NOMO-1 (cell line): ENCODE measurements at regions not wholly inside any gene's neighbourhood (a gene's known extent, or its start where the extent isn't known, plus 50 kb on each side); places are given as distances from the start of the nearest gene placed in this dataset.

Experiments
- DNase-seq, 2 experiments: peaks; one replicate each; lab custom pipeline; 2025; ENCODE audit not compliant: unreplicated experiment in 2 of 2; lab: John Stamatoyannopoulos, UW

DNA sequence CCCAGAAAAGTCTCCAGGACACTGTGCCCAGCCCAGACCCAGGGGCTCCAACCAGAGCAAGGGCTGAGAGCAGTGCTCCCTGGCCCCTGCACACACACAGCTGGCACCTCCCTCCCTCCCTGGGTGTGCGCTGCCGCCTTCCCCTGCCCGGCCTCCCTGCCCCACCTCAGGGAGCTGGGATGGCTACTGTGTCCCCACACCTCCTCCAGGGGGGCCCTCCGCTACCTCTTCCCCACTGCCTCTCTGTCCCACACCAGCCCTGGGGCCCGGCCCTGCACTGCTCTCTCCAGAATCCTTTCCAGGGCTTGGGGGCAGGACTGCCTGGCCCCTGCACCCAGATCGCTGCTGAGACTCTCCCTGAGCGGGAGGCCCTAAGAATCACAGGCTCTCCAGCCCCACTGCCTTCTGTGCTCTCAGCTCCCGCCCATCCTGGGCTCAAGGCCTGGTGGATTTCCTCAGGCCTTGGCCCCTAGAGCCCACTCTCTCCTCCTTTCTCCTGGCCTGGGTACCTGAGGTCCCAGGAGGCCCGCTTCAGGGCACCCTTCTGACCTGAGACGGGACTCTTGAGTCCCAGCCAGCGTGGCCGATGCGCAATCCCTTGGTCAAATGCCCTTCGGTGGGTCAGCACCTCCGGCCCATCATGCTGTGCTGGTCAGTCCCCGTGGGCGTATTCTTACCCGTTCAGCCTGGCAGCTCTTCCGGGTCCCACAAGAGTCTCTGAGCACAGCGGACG is 276.8 kb upstream of the HDAC4 start:
- no peak for DNase-seq

GRCh38 chr2:239676716-239677452 is 276.1 kb upstream of the HDAC4 start:
- no peak for DNase-seq

GRCh38 chr2:239675826-239676715 is 275.3 kb upstream of the HDAC4 start:
- no peak for DNase-seq

GRCh38 chr2:239674981-239675825 is 274.4 kb upstream of the HDAC4 start:
- no peak for DNase-seq

- DNase-seq = no peak
Measured at GRCh38 chr2:239674101-239674980, 273.5 kb upstream of the HDAC4 start.

DNA sequence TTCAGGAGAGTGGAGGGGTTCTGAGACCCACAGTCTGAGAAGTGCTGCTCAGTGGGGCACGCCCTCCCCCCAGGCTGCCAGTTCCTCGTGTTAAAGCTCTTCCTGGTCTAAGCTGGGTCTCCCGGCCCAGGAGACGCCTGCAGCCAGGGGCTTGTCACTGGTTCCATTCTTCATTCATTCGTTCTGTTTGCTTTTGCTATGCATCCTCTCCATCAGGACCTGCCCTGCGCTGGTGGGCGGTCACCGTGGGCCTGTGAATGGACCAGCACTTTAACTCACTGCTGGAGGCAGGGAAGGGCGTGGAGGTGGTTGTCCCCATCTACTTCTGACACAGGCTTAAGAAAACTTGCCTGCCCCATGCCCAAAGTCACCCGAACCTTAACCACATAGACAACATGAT is 272.8 kb upstream of the HDAC4 start:
- DNase-seq = no peak

GRCh38 chr2:239671916-239672849 is 271.4 kb upstream of the HDAC4 start:
- no peak for DNase-seq

- DNase-seq = no peak
Measured at GRCh38 chr2:239671471-239671870, 270.7 kb upstream of the HDAC4 start.

- DNase-seq = no peak
Measured at GRCh38 chr2:239670463-239671120, 269.8 kb upstream of the HDAC4 start.

DNA sequence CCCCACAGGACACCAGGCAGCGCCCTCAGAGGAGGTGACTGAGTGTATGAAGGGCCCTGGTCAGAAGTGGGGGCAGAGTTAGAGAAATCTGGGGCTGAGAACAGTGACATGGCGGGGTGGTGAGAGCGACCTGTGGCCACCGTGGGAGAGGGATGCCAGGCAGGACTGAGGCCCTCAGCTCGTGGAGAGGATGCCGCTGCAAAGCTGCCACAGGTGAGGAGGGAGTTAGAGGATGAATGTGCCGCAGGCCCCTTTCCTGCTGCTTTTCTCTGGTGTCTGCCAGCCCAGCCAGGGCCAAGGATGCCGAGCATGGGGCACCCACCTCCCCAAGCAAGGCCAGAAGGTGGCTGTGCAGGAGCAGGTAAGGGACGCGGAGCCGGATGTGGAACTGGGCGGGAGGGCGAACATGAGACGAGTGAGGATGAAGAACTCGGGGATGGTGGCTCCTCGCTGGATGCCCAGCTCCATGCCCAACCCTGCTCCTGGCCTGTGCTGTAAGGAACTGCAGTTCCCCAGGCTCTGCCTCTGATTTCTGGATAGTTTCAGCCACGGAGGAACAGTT is 269.2 kb upstream of the HDAC4 start:
- no peak for DNase-seq

- DNase-seq = no peak
Measured at GRCh38 chr2:239669181-239669898, 268.5 kb upstream of the HDAC4 start.

GRCh38 chr2:239668651-239669050 is 267.8 kb upstream of the HDAC4 start:
- no peak for DNase-seq

GRCh38 chr2:239668042-239668441 is 267.2 kb upstream of the HDAC4 start:
- no peak for DNase-seq

GRCh38 chr2:239667431-239667985 is 266.7 kb upstream of the HDAC4 start:
- no peak for DNase-seq

- DNase-seq = no peak
Measured at GRCh38 chr2:239666855-239667376, 266.1 kb upstream of the HDAC4 start.
